ENCODE measurements at regions not wholly inside any gene's neighbourhood (a gene's known extent, or its start where the extent isn't known, plus 50 kb on each side); places are given as distances from the start of the nearest gene placed in this dataset.
A peak's percentile ranks its signal among the peaks of the same experiment; 100 is the strongest.
"Not testable (repeated sequence)": the region's sequence is repeated elsewhere in the genome, so short reads cannot be mapped to it uniquely, and the experiment has no call there.

GRCh38 chr16:60137891-60138290, 1403.8 kb upstream of the GOT2 start:
- no peak for DNase-seq (ENCODE audit: low read depth)
- TF ChIP-seq, protein P1, sequence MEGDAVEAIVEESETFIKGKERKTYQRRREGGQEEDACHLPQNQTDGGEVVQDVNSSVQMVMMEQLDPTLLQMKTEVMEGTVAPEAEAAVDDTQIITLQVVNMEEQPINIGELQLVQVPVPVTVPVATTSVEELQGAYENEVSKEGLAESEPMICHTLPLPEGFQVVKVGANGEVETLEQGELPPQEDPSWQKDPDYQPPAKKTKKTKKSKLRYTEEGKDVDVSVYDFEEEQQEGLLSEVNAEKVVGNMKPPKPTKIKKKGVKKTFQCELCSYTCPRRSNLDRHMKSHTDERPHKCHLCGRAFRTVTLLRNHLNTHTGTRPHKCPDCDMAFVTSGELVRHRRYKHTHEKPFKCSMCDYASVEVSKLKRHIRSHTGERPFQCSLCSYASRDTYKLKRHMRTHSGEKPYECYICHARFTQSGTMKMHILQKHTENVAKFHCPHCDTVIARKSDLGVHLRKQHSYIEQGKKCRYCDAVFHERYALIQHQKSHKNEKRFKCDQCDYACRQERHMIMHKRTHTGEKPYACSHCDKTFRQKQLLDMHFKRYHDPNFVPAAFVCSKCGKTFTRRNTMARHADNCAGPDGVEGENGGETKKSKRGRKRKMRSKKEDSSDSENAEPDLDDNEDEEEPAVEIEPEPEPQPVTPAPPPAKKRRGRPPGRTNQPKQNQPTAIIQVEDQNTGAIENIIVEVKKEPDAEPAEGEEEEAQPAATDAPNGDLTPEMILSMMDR (IDR thresholded peaks at IDR 0.05; ENCODE audit: low read depth, low read length, missing control alignments), result no peak
- in situ Hi-C loops (cut with HindIII; ENCODE audit: low sequenced_read_pairs), result no loop called here

DNA sequence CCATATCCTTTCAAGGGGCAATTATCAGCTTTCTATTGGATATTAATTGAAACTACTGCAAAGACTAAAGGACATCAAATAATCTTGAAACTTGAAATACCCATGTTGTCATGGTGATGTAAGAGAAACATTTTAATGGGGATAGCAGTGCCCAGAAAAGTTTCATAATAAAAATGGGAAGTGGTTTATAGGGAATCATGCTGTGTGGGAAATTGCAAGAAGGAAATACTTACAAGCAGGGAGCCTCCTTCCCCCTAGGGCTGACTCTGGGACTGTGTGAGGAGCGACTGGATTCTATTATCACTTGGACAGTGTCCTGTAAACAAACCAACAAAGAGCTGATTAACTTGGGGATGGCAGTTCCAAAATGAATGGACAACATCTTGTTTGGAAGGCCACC, 1393.1 kb upstream of the GOT2 start:
- in situ Hi-C loops (cut with HindIII; ENCODE audit: low sequenced_read_pairs), result no loop called here
- no peak for DNase-seq (ENCODE audit: low read depth)
- TF ChIP-seq, protein P1 (IDR thresholded peaks at IDR 0.05; ENCODE audit: low read depth, low read length, missing control alignments), result no peak
- no peak overlapping the region for H3K4me3 ChIP-seq (ENCODE audit: low read depth, low read length)

More at GRCh38 chr16:60137891-60138290, 1403.8 kb upstream of the GOT2 start:
- no peak overlapping the region for H3K4me3 ChIP-seq (ENCODE audit: low read depth, low read length)

DNA sequence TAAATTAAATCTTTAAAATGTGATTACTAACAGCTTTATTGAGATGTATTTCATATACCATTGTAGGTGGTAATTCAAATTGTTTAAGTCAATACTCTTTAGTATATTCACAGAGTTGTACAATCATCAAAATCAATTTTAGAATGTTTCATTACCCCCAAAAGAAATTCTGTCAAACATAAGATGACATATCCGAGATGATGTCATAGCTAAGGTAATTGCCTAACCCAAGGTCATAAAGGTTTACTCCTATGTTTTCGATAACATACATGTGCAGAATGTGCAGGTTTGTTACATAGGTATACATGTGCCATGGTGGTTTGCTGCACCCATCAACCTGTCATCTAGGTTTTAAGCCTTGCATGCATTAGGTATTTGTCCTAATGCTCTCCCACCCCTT, 1392.0 kb upstream of the GOT2 start:
- DNase-seq (ENCODE audit: low read depth); in situ Hi-C loops (cut with HindIII; ENCODE audit: low sequenced_read_pairs); H3K4me3 ChIP-seq (ENCODE audit: low read depth, low read length): not testable (repeated sequence)

DNA sequence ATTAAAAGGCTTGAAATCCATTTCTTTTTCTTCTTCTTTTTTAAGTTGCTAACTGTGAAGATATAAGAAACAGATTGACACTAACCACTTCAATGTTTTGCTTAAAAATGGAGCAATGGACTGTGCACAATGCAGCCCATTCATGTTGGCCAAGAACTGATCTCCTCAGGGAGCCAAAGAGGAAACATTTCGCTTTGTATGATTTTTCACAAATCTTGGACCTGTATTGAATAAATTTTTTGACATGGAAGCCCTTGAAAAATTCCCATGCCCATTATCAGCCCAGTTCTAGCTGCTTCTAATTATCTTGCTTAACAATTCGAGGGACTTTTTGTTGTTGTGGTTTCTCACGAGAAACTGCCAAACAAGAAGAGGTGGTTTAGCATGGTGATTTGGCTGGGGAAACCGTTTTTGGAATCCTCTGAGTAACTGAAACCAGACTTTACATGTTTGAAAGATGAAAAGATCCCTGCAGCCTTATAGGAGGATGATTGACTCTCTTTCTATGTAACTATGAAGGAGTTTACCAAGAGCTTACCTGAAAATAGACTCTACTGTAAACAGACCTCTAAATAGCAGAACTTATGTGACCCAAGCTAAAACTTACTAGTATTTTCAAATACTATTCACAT, 1389.4 kb upstream of the GOT2 start:
- in situ Hi-C loops (cut with HindIII; ENCODE audit: low sequenced_read_pairs), result no loop called here
- DNase-seq (ENCODE audit: low read depth), result peak; percentile 61
- TF ChIP-seq, protein P1 (IDR thresholded peaks at IDR 0.05; ENCODE audit: low read depth, low read length, missing control alignments), result no peak
- no peak overlapping the region for H3K4me3 ChIP-seq (ENCODE audit: low read depth, low read length)

- in situ Hi-C loops (cut with HindIII; ENCODE audit: low sequenced_read_pairs), result no loop called here
- no peak for DNase-seq (ENCODE audit: low read depth)
- H3K4me3 ChIP-seq (ENCODE audit: low read depth, low read length), result no peak overlapping the region
- TF ChIP-seq, protein P1 (IDR thresholded peaks at IDR 0.05; ENCODE audit: low read depth, low read length, missing control alignments), result no peak
Measured at GRCh38 chr16:60120586-60120985, 1386.5 kb upstream of the GOT2 start.

DNA sequence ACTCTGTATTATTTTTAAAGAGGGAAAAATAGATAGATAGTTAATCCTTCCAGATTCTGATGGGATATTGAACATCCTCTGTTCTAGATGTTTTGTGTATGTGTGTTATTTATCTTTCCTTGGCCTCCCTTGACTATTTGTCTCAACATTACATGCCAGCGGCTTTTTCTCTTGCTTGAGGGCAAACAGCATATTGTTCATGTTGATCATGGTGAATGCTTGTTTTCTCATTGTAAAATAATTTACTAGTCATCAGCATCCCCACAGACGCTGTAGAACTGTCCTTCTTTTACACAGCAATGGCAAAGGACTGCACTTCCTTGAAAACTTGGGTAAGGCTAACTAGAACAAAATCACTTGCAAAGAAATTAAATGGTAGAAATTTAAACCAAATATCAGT, 1376.4 kb upstream of the GOT2 start:
- in situ Hi-C loops (cut with HindIII; ENCODE audit: low sequenced_read_pairs), result no loop called here
- no peak overlapping the region for H3K4me3 ChIP-seq (ENCODE audit: low read depth, low read length)
- DNase-seq (ENCODE audit: low read depth), result no peak
- TF ChIP-seq, protein P1 (IDR thresholded peaks at IDR 0.05; ENCODE audit: low read depth, low read length, missing control alignments), result no peak

- in situ Hi-C loops (cut with HindIII; ENCODE audit: low sequenced_read_pairs), result no loop called here
- TF ChIP-seq, protein P1 (IDR thresholded peaks at IDR 0.05; ENCODE audit: low read depth, low read length, missing control alignments), result no peak
- no peak overlapping the region for H3K4me3 ChIP-seq (ENCODE audit: low read depth, low read length)
- no peak for DNase-seq (ENCODE audit: low read depth)
Measured at GRCh38 chr16:60107871-60108270, 1373.8 kb upstream of the GOT2 start.
